GM18858 (cell line): ENCODE measurements at regions not wholly inside any gene's neighbourhood (a gene's known extent, or its start where the extent isn't known, plus 50 kb on each side); places are given as distances from the start of the nearest gene placed in this dataset.

Experiments used
- ATAC-seq: cut with Tn5 transposase; IDR thresholded peaks from one replicate; pipeline ENCODE4 v1.9.1; 2021; ENCODE audit not compliant: unreplicated experiment

DNA sequence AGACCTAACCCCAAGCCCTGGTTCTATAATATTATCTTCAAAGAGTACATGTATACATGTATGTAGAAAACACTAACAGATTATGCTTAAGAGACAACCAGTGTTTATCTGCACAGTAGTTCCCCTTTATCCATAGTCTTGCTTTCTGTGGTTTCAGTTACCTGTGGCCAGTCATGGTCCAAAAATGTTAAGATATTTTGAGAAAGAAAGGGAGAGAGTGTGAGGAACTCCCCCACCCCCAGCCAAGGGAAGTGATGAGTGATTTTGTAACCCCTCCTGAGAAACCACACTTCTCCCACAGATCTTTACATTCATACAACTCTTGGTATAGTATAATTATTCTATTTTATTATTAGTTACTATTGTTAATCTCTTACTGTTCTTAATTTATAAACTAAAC is 77.3 kb upstream of the CNTN1 start:
- peak; percentile 78 for ATAC-seq

DNA sequence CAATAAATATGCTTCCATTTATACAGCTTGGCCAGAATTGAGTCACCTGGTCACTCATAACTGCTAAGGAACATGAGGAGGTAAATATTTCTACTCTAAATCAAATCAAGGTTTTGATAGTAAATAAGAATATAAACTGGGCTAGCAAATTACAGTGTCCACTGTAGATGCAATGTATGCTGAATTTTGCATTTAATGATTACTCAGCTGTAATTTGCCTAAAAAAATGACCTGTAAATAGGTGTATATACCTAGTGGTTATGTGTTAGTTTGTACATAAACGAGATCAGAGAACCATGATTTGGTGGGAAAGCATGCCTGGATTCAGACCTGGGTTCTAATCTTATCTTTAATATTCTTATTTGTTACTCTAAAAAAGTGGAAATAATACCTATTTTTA is 76.6 kb upstream of the CNTN1 start:
- ATAC-seq: no peak

DNA sequence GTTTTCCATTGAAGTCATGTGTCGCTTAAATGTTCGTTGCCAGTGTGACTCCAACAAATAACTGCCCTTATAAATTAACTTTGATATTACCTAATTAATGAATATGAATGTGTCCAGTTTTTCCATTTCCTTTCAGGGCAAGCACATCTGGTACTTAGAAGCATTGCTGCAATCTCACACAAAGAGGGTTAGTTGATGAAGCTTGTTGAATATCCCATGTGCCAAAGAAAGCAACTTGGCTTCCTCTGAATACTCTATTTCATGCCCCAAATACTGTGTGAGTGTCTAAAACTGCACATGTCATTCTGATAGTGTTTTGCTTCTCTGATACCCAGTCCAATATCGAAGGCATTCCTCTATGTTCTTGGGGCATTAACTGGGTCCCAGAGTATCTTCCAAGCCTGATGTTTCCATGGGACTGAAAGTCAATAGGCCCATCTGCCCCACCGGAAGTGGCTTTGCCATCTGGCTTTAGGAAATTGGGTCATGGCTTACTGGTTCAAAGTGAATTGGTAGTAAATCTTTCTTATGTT is 75.8 kb upstream of the CNTN1 start:
- ATAC-seq: no peak

DNA sequence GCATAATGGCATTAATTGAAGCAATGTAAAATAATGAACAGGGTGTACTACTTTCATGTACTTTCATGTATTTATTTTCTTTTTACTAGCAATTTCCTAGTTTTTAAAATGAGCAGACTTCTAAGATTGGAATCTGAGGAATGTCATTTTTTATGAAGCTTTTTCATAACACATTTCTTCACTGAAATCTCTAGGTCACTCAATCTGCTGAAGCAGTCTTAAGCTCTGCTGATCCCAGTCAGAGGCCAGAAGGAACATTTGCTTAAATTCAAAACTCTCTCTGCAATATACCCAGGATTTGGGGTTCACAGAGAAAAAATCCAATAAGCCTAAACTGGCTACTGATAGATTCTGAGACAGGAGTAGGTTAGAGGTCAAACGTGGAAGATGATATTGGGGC is 73.6 kb upstream of the CNTN1 start:
- ATAC-seq: no peak

DNA sequence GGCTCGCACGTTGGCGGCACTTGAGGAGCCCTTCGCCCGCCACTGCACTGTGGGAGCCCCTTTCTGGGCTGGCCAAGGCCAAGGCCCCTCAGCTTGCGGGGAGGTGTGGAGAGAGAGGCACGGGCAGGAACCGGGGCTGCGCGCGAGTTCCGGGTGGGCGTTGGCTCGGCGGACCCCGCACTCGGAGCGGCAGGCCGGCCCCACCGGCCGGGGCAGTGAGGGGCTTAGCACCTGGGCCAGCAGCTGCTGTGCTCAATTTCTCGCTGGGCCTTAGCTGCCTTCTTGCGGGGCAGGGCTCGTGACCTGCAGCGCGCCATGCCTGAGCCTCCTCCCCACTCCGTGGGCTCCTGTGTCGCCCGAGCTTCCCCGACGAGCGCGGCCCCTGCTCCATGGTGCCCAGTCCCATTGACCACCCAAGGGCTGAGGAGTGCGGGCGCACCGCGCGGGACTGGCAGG is 71.6 kb upstream of the CNTN1 start:
- ATAC-seq: no peak

DNA sequence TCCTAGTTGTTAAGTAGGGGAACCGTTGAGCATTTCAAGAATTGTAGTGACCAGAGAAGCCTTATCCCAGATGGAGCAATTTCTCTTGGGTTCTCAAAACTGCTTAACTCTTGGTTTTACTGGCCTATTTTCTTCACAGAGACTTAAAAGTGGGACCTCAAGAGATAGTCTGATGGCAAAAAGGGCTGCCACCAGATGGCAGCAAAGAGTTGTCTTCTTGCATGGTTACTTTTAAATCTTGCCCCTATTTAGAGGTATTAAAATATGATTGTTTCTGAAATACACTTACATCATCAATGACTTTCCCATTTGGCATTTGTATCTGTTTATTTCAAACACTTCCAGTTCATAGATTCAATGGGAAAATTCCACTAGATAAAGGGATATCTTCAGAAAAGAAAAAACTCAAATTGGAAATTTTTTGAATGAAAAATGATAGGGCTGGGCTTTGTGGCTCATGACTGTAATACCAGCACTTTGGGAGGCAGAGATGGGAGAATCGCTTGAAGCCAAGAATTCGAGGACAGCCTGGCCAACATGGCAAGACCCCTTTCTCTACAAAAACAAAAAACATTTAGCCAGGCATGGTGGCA is 69.9 kb upstream of the CNTN1 start:
- ATAC-seq: no peak

DNA sequence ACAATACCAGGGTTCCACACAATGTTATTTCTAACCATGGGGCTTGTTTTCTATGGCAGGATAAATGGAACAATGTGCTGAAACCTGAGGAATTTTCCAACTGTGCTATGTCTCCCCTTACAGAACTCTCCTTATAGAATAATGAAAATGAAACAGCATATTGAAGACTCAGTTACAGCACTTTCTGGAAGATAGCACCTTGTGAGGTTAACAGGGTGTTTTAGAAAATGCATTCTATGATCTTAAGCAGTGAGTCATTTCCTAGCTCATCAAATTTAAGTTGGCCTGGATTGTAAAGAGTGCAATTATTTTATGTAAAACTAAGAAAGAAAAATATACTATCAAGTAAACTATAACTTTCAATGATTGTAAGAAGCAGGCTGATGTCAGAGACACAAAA is 60.1 kb upstream of the CNTN1 start:
- ATAC-seq: no peak

DNA sequence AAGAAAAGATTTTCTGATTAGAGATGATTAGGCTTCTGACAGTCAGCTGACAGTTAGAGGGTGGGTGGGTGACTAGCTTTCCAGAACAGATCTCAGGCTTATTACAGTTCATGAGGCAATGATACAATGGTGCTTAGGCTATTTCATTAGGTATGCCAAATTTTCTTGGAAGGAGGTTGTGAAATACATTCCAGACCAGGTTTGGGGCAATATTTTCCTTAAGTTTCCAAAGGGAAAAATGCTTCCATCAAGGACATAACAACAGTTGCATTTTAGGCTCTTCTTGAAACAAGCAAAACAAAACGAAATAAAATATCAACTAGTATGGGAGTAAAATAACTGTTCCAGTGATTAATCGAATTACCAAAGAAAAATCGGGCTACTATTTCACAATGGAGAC is 59.3 kb upstream of the CNTN1 start:
- no peak for ATAC-seq

DNA sequence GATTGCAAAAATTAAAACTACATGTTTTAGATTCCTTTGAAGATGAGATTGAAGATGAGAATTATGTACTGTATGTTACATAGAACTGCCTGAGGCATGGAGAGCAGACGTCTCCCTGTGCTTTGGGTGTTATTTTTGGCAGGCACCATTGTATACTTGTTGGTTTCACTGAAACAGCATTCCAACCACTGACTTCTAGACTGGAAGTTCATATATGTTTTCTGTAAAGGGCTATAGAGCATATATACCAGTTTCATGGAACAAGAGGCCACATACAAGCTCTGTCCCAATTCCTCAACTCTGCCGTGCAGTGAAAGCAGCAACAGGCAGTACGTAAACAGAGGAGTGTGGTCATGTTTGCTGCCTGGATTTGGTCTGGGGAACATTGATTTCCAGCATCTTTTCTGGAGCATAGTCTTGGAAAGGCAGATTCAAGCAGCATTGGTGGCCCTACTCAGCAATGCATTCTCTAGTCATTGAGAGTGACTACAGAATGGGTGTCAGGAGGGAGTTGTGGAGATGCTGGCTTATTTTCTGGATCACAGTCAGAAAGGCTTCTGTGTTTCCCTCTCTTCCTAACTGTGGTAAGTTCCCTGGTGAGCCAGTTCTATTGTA is 57.6 kb upstream of the CNTN1 start:
- no peak for ATAC-seq

DNA sequence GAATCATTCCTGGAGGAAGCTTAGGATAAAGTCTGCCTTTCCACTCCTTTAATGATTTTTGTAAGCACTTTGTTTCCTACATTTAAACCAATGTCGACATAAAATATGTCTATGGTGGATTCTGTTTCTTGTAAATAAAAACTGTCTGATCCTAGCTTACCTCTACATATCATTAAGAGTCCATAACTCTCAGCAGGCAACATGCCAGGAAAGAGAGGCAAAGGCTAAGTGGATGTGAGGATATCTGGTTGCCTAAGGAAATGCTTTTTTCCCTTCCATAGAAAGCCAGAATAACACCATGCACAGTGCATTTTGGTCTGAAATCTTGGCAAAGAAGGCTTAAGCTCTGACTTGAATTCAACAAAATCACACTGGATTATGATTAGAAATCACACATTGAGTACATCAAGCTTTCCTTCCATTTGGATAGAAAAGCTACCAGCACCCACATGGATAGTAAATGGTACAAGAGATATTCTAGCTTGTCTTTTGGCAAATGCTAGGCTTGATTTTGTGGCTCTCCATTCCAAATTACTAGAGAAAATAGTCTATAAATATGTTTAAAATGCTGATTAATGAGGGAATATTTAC is 57.0 kb upstream of the CNTN1 start:
- no peak for ATAC-seq
